ENCODE measurements at regions not wholly inside any gene's neighbourhood (a gene's known extent, or its start where the extent isn't known, plus 50 kb on each side); places are given as distances from the start of the nearest gene placed in this dataset.
"Not testable (repeated sequence)": the region's sequence is repeated elsewhere in the genome, so short reads cannot be mapped to it uniquely, and the experiment has no call there.

- H3K36me3 ChIP-seq: no peaks in the 10 kb centered on the region
- no peaks in the 10 kb centered on the region for H3K4me1 ChIP-seq
- TF ChIP-seq CTCF (IDR thresholded peaks at IDR 0.05) (no peak), EP300 (IDR thresholded peaks at IDR 0.05) (no peak), POLR2AphosphoS5 (IDR thresholded peaks at IDR 0.05) (no peak), POLR2A (IDR thresholded peaks at IDR 0.05) (no peak)
- H3K27me3 ChIP-seq: no peaks in the 10 kb centered on the region
- DNase-seq: no peak
- intact Hi-C loops (cut with DNase I; ENCODE audit: low total_unique reads): no loop called here
- no peak overlapping the region for H3K4me3 ChIP-seq
- no peak overlapping the region for H3K27ac ChIP-seq
- peaks cover 0 to 5% (median 2%) of the 10 kb centered on the region in 4 donors for H3K9me3 ChIP-seq
Measured at GRCh38 chr6:82619573-82619972, 256.0 kb downstream of the TPBG start.

- H3K4me3 ChIP-seq: no peak overlapping the region
- H3K4me1 ChIP-seq: no peaks in the 10 kb centered on the region
- H3K27ac ChIP-seq: no peak overlapping the region
- H3K36me3 ChIP-seq: no peaks in the 10 kb centered on the region
- H3K27me3 ChIP-seq: no peaks in the 10 kb centered on the region
- peaks cover 0 to 5% (median 2%) of the 10 kb centered on the region in 4 donors for H3K9me3 ChIP-seq
- no peak for DNase-seq
- TF ChIP-seq POLR2AphosphoS5 (IDR thresholded peaks at IDR 0.05) (no peak), EP300 (IDR thresholded peaks at IDR 0.05) (no peak), CTCF (IDR thresholded peaks at IDR 0.05) (no peak), POLR2A (IDR thresholded peaks at IDR 0.05) (no peak)
- intact Hi-C loops (cut with DNase I; ENCODE audit: low total_unique reads): no loop called here
Measured at GRCh38 chr6:82622461-82622860, 258.8 kb downstream of the TPBG start.

- H3K27ac ChIP-seq: no peak overlapping the region
- no peaks in the 10 kb centered on the region for H3K36me3 ChIP-seq
- TF ChIP-seq POLR2AphosphoS5 (IDR thresholded peaks at IDR 0.05) (no peak), EP300 (IDR thresholded peaks at IDR 0.05) (no peak), CTCF (IDR thresholded peaks at IDR 0.05) (no peak), POLR2A (IDR thresholded peaks at IDR 0.05) (no peak)
- H3K27me3 ChIP-seq: no peaks in the 10 kb centered on the region
- peaks cover 0 to 5% (median 2%) of the 10 kb centered on the region in 4 donors for H3K9me3 ChIP-seq
- no peak overlapping the region for H3K4me3 ChIP-seq
- no peaks in the 10 kb centered on the region for H3K4me1 ChIP-seq
- no peak for DNase-seq
- intact Hi-C loops (cut with DNase I; ENCODE audit: low total_unique reads): no loop called here
- 78 to 87% (median 83%) methylated on average over 3 of the region's 3 CpGs for WGBS, 5 donors
Measured at GRCh38 chr6:82624251-82624650, 260.6 kb downstream of the TPBG start.

- H3K9me3 ChIP-seq; H3K4me3 ChIP-seq; intact Hi-C loops (cut with DNase I; ENCODE audit: low total_unique reads); H3K27ac ChIP-seq; H3K27me3 ChIP-seq; H3K4me1 ChIP-seq; H3K36me3 ChIP-seq; DNase-seq: not testable (repeated sequence)
- WGBS, 5 donors: 85 to 92% (median 89%) methylated on average over 2 of the region's 2 CpGs
Measured at GRCh38 chr6:82626946-82627345, 263.3 kb downstream of the TPBG start.

GRCh38 chr6:82629921-82630320 is 266.3 kb downstream of the TPBG start:
- 82 to 91% (median 87%) methylated on average over 3 of the region's 3 CpGs for WGBS, 5 donors
- TF ChIP-seq EP300 (IDR thresholded peaks at IDR 0.05): no peak
- no peak for TF ChIP-seq CTCF (IDR thresholded peaks at IDR 0.05)
- TF ChIP-seq POLR2A (IDR thresholded peaks at IDR 0.05): no peak
- TF ChIP-seq POLR2AphosphoS5 (IDR thresholded peaks at IDR 0.05): no peak
- no peak overlapping the region for H3K4me3 ChIP-seq
- intact Hi-C loops (cut with DNase I; ENCODE audit: low total_unique reads): no loop called here
- no peaks in the 10 kb centered on the region for H3K27me3 ChIP-seq
- no peaks in the 10 kb centered on the region for H3K36me3 ChIP-seq
- no peak for DNase-seq
- no peak overlapping the region for H3K27ac ChIP-seq
- H3K9me3 ChIP-seq: no peaks in the 10 kb centered on the region
- no peaks in the 10 kb centered on the region for H3K4me1 ChIP-seq
